Smooth muscle cell (in vitro differentiated cells): ENCODE measurements at regions not wholly inside any gene's neighbourhood (a gene's known extent, or its start where the extent isn't known, plus 50 kb on each side); places are given as distances from the start of the nearest gene placed in this dataset.
"Not testable (repeated sequence)": the region's sequence is repeated elsewhere in the genome, so short reads cannot be mapped to it uniquely, and the experiment has no call there.

Experiments
- DNase-seq: peaks from one replicate; lab custom pipeline; 2025; ENCODE audit not compliant: unreplicated experiment; lab: John Stamatoyannopoulos, UW
- H2AFZ ChIP-seq: fragments of 200-600 bp; sonication (generic); 2 replicates; pipeline ENCODE4 v1.6.0; 2016; ENCODE audit warnings: antibody characterized with exemption, low read depth, mild to moderate bottlenecking
- H3F3A ChIP-seq: fragments of 200-600 bp; sonication (generic); 2 replicates; pipeline ENCODE4 v1.6.0; 2017; ENCODE audit warnings: antibody characterized with exemption, low read depth
- H3K27ac ChIP-seq: fragments of 200-600 bp; sonication (generic); 2 replicates; pipeline ENCODE4 v1.5.1; 2016; ENCODE audit warnings: low read depth, mild to moderate bottlenecking
- H3K27me3 ChIP-seq: fragments of 200-600 bp; sonication (generic); 2 replicates; pipeline ENCODE4 v1.6.1; 2016; ENCODE audit warnings: low read depth, mild to moderate bottlenecking
- H3K36me3 ChIP-seq: fragments of 200-600 bp; sonication (generic); 2 replicates; pipeline ENCODE4 v1.5.1; 2016; ENCODE audit warnings: low read depth
- H3K4me1 ChIP-seq: fragments of 200-600 bp; sonication (generic); 2 replicates; pipeline ENCODE4 v1.5.1; 2016; ENCODE audit warnings: low read depth
- H3K4me2 ChIP-seq: fragments of 200-600 bp; sonication (generic); 2 replicates; pipeline ENCODE4 v1.6.0; 2016; ENCODE audit warnings: mild to moderate bottlenecking
- H3K4me3 ChIP-seq: fragments of 200-600 bp; sonication (generic); 2 replicates; pipeline ENCODE4 v1.5.1; 2016; ENCODE audit warnings: mild to moderate bottlenecking
- H3K79me2 ChIP-seq: fragments of 200-600 bp; sonication (generic); 2 replicates; pipeline ENCODE4 v1.6.0; 2016; ENCODE audit warnings: low read depth, mild to moderate bottlenecking
- H3K9ac ChIP-seq: fragments of 200-600 bp; sonication (generic); 2 replicates; pipeline ENCODE4 v1.6.0; 2016; ENCODE audit warnings: low read depth
- H3K9me3 ChIP-seq: fragments of 200-600 bp; sonication (generic); replicated peaks from 2 replicates; pipeline ENCODE4 v1.5.1; 2016; ENCODE audit warnings: low read depth
- H4K20me1 ChIP-seq: fragments of 200-600 bp; sonication (generic); 2 replicates; pipeline ENCODE4 v1.6.0; 2016; ENCODE audit warnings: low read depth
- WGBS: methylation state at CpG from one replicate; pipeline ENCODE4 v1.1.7; 2016; ENCODE audit warnings: low lambda C conversion rate; 5-methylcytosine and 5-hydroxymethylcytosine counted together
- TF ChIP-seq, protein P1 (sequence below): fragments of 200-600 bp; sonication (generic); IDR thresholded peaks from 2 replicates; pipeline ENCODE4 v1.5.1; 2017; ENCODE audit warnings: borderline replicate concordance, mild to moderate bottlenecking, antibody characterized with exemption; ENCODE audit not compliant: insufficient read depth, poor library complexity, severe bottlenecking

DNA sequence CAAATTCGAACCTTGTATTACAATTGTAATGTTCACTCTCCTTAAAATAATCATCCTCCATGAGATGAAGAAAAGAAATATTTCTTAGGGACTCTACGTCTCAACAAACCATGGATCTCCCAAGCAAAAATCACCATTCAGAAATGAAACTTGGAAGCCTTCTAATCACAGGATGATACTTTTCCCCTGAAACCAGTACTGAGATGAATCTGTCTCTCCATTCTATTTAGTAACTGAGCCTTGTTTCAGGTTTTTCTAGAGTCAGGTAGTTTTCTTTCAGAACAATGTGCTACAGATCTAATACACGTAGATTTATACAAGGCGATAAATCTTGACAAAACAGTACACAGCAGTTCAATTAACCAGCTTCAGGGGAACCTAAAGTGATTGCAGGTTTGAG, 660.1 kb upstream of the CBLB start:
- Histone ChIP-seq H3F3A (no peaks in the 10 kb centered on the region), H3K9me3 (no peaks in the 10 kb centered on the region), H3K4me2 (no peak overlapping the region), H4K20me1 (no peaks in the 10 kb centered on the region), H3K9ac (no peak overlapping the region), H3K79me2 (no peaks in the 10 kb centered on the region), H3K4me1 (no peaks in the 10 kb centered on the region), H3K27ac (no peak overlapping the region), H3K36me3 (no peaks in the 10 kb centered on the region), H2AFZ (no peak overlapping the region), H3K27me3 (no peaks in the 10 kb centered on the region), H3K4me3 (no peak overlapping the region)
- TF ChIP-seq, protein P1, sequence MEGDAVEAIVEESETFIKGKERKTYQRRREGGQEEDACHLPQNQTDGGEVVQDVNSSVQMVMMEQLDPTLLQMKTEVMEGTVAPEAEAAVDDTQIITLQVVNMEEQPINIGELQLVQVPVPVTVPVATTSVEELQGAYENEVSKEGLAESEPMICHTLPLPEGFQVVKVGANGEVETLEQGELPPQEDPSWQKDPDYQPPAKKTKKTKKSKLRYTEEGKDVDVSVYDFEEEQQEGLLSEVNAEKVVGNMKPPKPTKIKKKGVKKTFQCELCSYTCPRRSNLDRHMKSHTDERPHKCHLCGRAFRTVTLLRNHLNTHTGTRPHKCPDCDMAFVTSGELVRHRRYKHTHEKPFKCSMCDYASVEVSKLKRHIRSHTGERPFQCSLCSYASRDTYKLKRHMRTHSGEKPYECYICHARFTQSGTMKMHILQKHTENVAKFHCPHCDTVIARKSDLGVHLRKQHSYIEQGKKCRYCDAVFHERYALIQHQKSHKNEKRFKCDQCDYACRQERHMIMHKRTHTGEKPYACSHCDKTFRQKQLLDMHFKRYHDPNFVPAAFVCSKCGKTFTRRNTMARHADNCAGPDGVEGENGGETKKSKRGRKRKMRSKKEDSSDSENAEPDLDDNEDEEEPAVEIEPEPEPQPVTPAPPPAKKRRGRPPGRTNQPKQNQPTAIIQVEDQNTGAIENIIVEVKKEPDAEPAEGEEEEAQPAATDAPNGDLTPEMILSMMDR: no peak
- no peak for DNase-seq
- WGBS: 93% methylated on average over 4 of the region's 4 CpGs

GRCh38 chr3:106529738-106530137, 660.9 kb upstream of the CBLB start:
- no peaks in the 10 kb centered on the region for H3K4me1 ChIP-seq
- H2AFZ ChIP-seq: no peak overlapping the region
- H3K27me3 ChIP-seq: no peaks in the 10 kb centered on the region
- no peaks in the 10 kb centered on the region for H3F3A ChIP-seq
- H3K79me2 ChIP-seq: no peaks in the 10 kb centered on the region
- H3K4me2 ChIP-seq: no peak overlapping the region
- no peaks in the 10 kb centered on the region for H4K20me1 ChIP-seq
- no peak overlapping the region for H3K4me3 ChIP-seq
- no peaks in the 10 kb centered on the region for H3K9me3 ChIP-seq
- H3K36me3 ChIP-seq: no peaks in the 10 kb centered on the region
- H3K27ac ChIP-seq: no peak overlapping the region
- TF ChIP-seq, protein P1: no peak
- no peak overlapping the region for H3K9ac ChIP-seq
- no peak for DNase-seq

- Histone ChIP-seq H3K9me3 (no peaks in the 10 kb centered on the region), H2AFZ (no peak overlapping the region), H3K27ac (no peak overlapping the region), H3K36me3 (no peaks in the 10 kb centered on the region), H3K9ac (no peak overlapping the region), H3K27me3 (no peaks in the 10 kb centered on the region), H3K4me3 (no peak overlapping the region), H3K79me2 (no peaks in the 10 kb centered on the region), H3K4me1 (no peaks in the 10 kb centered on the region), H3K4me2 (no peak overlapping the region), H3F3A (no peaks in the 10 kb centered on the region), H4K20me1 (no peaks in the 10 kb centered on the region)
- TF ChIP-seq, protein P1: no peak
- 85% methylated on average over 1 of the region's 1 CpG for WGBS
- no peak for DNase-seq
These were observed 661.6 kb upstream of the CBLB start for GRCh38 chr3:106530367-106530766.

DNA sequence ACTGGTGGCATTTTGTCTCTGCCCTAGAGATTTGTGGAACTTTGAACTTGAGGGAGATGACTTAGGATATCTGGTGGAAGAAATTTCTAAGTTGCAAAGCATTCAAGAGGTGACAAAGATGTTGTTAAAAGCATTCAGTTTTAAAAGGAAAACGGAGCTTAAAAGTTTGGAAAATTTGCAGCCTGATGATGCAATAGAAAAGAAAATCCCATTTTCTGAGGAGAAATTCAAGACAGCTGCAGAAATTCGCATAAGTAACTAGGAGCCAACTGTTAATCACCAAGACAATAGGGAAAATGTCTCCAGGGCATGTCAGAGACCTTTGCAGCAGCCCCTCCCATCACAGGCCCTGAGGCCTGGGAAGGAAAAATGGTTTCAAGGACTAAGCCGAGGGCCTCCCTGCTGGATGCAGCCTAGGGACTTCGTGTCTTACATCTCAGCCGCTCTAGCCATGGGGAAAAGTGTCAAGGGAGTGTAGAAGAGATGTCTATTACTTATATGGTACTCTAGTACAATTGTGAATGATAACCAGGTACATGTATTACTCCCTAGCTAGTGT, 663.0 kb upstream of the CBLB start:
- H3K27ac ChIP-seq, H3K9ac ChIP-seq, H3K4me3 ChIP-seq, DNase-seq, H3K27me3 ChIP-seq, H2AFZ ChIP-seq, H4K20me1 ChIP-seq, H3K4me1 ChIP-seq, H3K36me3 ChIP-seq, H3K79me2 ChIP-seq, H3F3A ChIP-seq, H3K4me2 ChIP-seq, H3K9me3 ChIP-seq: not testable (repeated sequence)
- 82% methylated on average over 5 of the region's 5 CpGs for WGBS
